HTR-8/SVneo (cell line): ENCODE measurements at regions not wholly inside any gene's neighbourhood (a gene's known extent, or its start where the extent isn't known, plus 50 kb on each side); places are given as distances from the start of the nearest gene placed in this dataset.
"Not testable (repeated sequence)": the region's sequence is repeated elsewhere in the genome, so short reads cannot be mapped to it uniquely, and the experiment has no call there.

Source experiments
- DNase-seq: peaks from one replicate; pipeline ENCODE4 v3.0.0; 2011; ENCODE audit warnings: low spot score, mixed read lengths; ENCODE audit not compliant: insufficient read length
- FAIRE-seq: peaks from 2 replicates; lab custom pipeline; 2011; peaks lifted over from hg19 to GRCh38; lab: Jason Lieb, UNC

- FAIRE-seq (no peak), DNase-seq (no peak)
Observed at GRCh38 chr13:90331974-90332373, 1015.5 kb upstream of the MIR17HG start.

GRCh38 chr13:90336507-90336906 is 1011.0 kb upstream of the MIR17HG start:
- no peak for FAIRE-seq
- DNase-seq = no peak

GRCh38 chr13:90341348-90341747 is 1006.1 kb upstream of the MIR17HG start:
- FAIRE-seq, DNase-seq: not testable (repeated sequence)

GRCh38 chr13:90348477-90349136 is 998.9 kb upstream of the MIR17HG start:
- not testable (repeated sequence) for FAIRE-seq

GRCh38 chr13:90352763-90353162 is 994.7 kb upstream of the MIR17HG start:
- DNase-seq (no peak), FAIRE-seq (no peak)

More at GRCh38 chr13:90348477-90349136, 998.9 kb upstream of the MIR17HG start:
- not testable (repeated sequence) for DNase-seq

- FAIRE-seq (no peak), DNase-seq (no peak)
Observed at GRCh38 chr13:90355162-90355751, 992.2 kb upstream of the MIR17HG start.

GRCh38 chr13:90360785-90361184 is 986.7 kb upstream of the MIR17HG start:
- FAIRE-seq (no peak), DNase-seq (no peak)

- no peak for FAIRE-seq
- no peak for DNase-seq
Observed at GRCh38 chr13:90362707-90363106, 984.8 kb upstream of the MIR17HG start.

GRCh38 chr13:90365130-90365529 is 982.4 kb upstream of the MIR17HG start:
- DNase-seq (no peak), FAIRE-seq (no peak)

- FAIRE-seq (no peak), DNase-seq (no peak)
Observed at GRCh38 chr13:90374168-90374567, 973.3 kb upstream of the MIR17HG start.

- peak; percentile 1 for DNase-seq
- FAIRE-seq = no peak
Observed at GRCh38 chr13:90375851-90376250, 971.6 kb upstream of the MIR17HG start.

GRCh38 chr13:90382425-90382824 is 965.1 kb upstream of the MIR17HG start:
- no peak for DNase-seq
- FAIRE-seq = no peak

GRCh38 chr13:90385781-90386489 is 961.6 kb upstream of the MIR17HG start:
- DNase-seq (no peak), FAIRE-seq (no peak)

GRCh38 chr13:90388887-90389452 is 958.5 kb upstream of the MIR17HG start:
- no peak for DNase-seq
- no peak for FAIRE-seq

GRCh38 chr13:90389537-90389936 is 958.0 kb upstream of the MIR17HG start:
- no peak for DNase-seq

GRCh38 chr13:90393408-90393807 is 954.1 kb upstream of the MIR17HG start:
- FAIRE-seq = no peak
- DNase-seq = no peak

More at GRCh38 chr13:90389537-90389936, 958.0 kb upstream of the MIR17HG start:
- FAIRE-seq = no peak

- DNase-seq (no peak), FAIRE-seq (no peak)
Observed at GRCh38 chr13:90395348-90395747, 952.1 kb upstream of the MIR17HG start.

GRCh38 chr13:90395846-90396245 is 951.6 kb upstream of the MIR17HG start:
- no peak for FAIRE-seq

GRCh38 chr13:90396266-90396665 is 951.2 kb upstream of the MIR17HG start:
- FAIRE-seq = no peak
- no peak for DNase-seq

More at GRCh38 chr13:90395846-90396245, 951.6 kb upstream of the MIR17HG start:
- DNase-seq = no peak

- FAIRE-seq = no peak
- no peak for DNase-seq
Observed at GRCh38 chr13:90397503-90397902, 950.0 kb upstream of the MIR17HG start.

- FAIRE-seq = no peak
- DNase-seq = no peak
Observed at GRCh38 chr13:90400372-90400771, 947.1 kb upstream of the MIR17HG start.
